Activated T-cell treated with anti-CD3 and anti-CD28 coated beads for 24 hours (primary cell): ENCODE measurements at regions not wholly inside any gene's neighbourhood (a gene's known extent, or its start where the extent isn't known, plus 50 kb on each side); places are given as distances from the start of the nearest gene placed in this dataset.

ENCODE experiments used
- DNase-seq: peaks from one replicate; pipeline ENCODE4 v3.0.0-alpha.2; 2020; ENCODE audit warnings: low read depth

DNA sequence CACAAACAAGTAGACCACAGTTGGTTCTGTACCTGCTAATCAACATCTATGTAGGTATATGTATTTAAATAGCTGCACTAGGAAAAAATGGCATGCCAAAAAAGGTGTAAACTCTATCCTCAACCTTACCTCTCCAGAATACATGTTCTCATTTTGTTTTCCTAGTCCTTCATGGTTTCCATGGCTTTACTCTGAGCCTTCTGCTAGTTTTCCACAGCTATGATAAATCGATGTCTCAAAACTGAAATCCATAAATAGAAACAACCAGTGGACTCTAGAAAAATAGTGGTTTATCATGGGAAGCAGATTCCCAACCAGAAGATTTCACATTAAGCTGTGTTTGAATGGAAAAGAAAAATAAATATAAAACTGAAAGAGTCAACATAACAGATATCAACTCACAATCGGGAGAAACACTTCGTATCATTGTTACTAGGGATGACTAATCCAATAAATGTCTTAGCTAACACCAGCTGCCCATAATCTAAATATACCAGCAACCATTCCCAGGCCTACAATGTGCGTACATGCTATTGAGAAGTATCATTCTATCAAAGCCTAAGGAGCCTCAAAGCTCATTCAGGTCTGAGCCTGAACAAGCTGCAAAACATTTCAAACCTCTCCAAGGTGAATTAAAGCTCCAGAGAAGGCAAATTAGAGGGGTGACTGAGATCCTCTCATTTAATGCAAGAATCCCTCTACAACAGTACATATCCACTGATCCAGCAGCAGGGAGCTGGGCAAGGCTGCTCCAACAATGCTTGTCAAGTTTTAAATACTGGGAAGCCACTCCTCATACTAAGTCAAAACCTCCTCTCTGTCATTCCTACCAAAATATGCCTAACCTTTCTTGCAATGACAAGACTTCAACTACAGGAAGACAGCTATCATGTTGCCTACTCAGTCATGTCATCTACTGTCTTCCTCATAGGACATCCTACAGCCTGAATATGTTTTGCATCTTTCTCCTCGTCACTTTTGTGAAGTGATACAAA lies 90.2 kb downstream of the KCTD12 start:
- DNase-seq, result no peak

DNA sequence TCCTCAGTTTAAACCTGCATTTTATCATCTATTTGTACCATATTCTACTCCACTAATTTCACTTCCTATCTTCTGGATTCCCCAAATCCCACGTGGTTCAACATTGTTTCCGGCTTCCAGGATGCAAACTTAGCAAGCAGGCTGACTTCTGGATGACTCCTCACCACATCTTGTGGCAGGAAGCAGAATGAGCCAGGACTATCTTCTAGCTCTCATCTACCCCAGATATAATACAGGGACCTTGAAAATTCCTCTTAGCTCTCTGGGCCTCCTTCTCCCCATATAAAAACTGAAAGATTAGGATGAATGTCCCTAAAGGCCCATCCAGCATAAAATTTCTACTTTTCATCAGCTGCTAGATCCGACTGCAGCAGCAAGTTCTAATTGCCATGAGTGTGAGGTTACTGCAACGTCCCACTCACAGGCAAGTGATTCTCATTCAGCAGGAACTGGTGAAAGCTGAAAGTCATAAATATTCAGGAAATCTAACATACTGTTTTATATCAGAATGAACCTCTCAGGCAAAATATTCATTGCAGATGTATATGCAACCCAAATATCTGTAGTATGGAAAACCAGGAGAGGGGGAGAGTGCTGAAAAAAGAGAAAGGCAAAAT lies 93.4 kb downstream of the KCTD12 start:
- no peak for DNase-seq

DNA sequence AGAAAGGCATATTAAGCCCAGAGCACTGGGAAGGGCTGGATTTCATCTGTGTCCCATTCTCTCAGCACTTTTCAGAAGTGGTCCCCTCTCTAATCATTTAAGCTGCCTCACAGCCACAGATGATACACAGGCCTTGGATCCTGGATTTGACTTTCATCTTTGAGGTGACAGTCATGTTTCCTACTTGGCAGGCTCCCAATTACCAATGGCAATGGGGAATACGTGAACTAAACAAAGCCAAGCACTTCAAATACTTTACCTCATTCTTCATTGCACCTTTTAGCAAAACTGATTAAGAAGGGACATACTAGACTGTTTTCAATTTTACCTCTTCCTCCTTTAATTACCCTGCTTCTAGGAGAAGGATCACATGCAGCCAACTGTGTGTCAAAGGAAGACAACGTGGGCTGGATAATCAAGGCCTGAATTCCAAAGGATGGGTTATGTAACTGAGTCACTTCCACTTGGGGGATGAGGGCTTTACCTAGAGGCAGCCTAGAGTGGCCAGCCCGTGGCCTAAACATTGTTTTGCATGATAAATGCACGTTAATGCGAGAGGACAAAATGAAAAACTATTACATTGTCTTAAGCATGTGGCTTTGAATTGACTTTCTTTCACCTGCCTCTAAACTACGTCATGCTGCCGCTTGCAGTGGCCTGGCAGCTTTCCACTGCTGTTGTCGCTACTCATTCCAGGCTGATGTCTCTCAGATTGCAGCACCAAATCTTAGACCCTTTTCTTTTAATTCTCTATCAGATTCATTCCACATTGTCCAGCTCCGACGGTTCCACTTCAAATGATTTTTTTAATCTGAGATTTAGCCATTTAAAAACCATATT lies 95.0 kb downstream of the KCTD12 start:
- DNase-seq, result no peak

DNA sequence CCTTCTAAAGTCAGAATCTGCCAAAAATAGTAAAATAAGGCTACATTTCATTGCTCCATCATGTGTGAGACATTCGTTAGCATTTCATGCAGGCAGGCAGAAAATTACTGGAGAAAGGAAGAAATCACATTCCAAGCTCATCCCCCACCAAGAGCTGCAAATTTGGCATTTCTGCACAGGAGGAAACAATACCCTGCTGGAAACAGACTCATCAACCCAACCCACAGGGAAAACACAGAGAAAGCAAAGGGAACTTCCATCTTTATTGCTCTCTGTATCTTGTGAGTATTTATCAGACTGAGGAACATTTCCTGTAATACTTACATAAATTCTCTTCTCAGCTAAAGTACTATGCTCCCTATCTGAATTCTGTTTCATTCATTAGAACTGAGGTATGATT lies 95.7 kb downstream of the KCTD12 start:
- DNase-seq, result no peak

DNA sequence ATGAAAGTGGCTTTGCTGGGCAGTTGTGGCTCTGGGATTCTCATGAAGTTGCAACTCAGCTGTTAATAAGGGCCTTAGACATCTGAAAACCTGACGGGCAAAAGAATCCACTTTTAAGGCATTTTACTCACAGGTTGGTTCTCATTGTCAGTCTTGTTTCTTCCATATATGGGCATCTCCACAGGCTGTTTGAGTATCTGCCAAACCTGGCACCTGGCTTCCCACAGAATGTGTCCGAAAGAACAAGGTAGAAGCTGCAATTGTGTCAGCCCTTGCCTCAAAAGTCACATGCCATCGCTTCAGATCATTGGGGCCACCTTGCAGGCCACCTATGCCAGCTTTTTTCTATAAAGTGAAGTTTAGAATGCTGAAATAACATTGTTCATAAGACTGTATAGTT lies 102.4 kb downstream of the KCTD12 start:
- no peak for DNase-seq

DNA sequence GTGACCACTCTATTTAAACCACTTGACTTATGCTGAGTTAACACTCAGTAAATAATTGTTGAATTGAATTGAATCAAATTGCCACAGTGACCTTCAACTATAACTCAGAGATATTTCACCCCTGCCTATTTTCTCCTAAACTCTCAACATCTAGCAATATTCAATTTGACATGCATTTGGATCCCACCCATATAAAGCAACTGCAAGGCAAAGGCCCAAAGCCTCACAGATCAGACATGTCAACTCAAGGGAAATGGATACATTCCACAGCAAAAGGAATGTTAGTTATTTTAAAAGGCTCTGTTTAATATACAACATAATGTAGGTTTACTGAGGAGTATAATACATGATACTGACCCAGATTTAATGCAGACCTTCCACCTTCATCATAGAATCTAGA lies 107.4 kb downstream of the KCTD12 start:
- DNase-seq, result no peak

DNA sequence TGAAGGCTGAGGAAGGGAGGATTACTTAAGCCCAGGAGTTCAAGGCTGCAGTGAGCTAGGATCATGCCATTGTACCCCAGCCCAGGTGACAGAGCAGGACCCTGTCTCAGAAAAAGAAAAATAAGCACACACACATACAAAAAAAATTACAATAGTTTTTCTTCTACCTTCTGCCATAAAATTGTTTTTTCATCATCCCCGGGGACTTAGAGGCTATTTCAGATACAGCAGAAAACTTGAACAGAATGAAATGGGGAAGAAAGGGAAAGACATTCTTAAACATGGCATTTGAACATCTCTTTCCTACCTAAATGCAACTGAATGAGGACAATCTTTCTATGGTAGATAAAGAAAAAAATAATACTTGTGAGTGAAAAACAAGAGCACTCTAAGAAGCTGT lies 109.1 kb downstream of the KCTD12 start:
- DNase-seq, result no peak

DNA sequence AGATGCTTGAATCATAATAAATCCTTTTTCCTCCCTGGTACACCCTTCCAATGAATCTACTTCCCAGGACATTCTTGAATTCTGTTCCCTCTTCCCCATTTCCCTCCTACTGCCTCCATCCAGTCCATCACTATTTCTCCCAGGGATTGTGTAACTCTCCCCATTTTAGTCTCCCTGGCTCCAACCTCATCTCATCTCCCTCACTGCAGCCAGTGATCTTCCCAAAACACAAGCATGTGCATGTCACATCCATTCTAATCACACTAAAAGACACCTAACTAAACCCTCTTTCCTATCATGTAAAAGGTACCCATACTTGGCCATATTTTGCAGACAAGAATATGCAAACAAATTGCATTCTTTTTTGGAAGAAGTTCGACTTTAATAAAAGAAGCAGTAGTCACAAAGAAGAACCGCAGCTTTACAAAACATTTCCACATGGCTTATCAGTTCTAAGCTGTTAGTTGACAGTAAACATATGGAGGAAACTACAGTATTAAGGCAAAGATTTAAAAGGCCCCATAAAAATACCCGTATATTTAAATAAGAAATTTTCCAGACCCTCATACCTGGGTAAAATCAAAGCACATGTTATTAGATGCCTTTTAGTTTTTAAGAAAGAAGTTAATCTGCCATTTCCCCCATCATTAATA lies 111.0 kb downstream of the KCTD12 start:
- no peak for DNase-seq

DNA sequence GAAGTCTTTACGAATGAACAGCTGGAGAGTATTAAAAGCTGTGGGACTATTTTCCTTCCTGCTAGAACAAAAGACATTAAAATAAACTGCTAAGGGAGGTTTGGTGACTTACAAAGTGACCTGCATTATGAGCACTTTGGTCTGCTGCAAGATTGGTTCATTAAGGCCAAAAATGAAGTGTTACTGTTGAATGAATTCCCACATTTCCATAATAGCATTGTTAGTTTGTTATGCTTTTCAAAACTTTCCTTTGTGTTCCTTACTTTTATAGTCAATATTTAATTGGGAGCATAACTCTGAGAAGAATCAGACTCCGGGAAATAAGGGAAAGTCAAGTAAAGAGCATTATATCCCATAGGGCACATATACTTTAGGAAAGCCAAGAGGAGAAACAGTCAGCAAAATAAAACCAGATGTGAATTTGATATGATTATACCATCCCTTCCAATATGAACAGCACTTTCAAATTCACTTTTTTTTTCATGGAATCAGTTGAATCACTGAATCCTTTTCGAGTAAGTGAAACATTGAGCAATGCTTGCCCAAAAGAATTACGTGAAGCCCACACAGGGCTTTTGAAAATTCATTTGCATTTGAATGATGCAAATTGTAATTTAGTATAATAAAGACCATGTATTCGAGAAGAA lies 112.6 kb downstream of the KCTD12 start:
- DNase-seq, result no peak

DNA sequence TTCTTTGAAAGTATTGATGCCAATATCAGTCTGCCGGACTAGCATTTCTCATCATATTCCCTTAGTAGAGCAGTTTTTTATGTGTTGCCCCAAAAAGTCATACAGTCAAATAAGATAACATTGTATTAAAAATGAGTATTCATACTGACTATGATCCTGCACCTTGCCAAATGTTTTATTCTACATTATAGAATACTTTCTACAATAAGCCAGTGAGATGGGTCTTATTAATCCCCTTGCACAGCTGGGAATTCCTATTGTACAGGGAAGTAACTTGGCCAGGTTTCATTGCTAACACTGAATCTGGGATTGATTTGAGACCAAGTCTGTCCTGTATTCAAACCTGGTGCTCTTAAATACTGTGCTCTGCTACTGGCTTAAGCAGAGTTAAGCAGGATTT lies 114.0 kb downstream of the KCTD12 start:
- no peak for DNase-seq

DNA sequence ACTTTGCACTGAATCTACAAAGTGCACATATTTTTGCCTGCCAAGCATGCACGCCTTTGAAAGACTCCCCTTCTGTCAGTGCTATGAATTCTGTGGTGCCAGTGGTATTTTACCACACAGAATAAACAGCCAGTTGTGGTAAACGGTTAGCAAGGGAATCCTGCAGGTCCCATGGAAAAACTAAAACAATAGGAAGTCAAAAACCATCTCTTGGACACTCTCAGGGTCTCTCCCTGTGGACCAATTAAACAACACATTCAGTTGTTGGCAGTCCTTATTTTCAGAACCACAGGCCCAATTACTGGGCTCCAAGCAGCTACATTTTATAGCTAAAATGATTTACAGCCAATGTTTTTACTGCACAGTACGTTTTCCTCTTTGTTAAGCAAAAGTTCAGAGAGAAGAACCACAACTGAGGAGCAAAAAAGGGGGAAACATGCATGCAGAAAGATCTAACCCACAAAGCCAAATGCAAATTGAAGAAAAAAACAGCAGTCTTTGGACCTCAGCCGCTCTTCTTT lies 116.9 kb downstream of the KCTD12 start:
- DNase-seq, result no peak

DNA sequence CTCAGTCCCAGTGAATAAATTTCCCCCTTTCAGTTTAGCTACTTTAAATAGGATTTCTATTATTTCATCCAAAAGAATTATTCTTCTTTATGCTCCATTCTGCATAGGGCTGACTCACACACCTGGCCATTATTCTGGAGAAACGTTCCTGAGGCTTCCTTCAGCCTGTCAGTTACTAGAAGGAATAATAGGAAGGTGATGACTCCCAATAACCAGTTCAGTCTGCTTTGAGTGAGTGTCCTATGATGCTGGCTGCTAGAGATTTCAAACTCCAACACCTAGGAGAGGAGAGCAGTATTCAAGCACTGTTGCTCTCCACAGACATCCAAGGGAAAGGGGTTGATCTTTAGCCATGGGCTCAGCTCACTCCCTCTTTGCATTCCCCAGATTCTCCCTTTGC lies 117.8 kb downstream of the KCTD12 start:
- no peak for DNase-seq

DNA sequence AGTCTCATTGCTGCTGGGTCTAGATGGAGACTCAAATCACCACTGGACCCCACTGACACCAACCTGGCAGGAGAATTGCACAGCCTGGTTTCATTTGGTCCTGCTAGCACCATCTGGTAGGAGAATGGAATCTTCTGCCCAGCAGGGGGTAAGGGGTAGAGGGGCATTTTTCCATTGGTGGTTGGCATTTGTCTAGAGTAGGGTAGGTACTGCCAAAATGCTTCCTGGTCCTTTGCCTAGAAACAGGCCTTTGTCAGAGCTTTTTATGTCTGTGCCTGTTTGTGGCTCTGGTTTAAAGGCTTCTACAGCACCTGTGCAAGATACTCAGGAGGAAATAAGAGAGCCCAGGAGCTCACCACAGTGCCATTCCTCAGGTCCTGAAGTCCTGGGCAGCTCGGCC lies 121.3 kb downstream of the KCTD12 start:
- no peak for DNase-seq

DNA sequence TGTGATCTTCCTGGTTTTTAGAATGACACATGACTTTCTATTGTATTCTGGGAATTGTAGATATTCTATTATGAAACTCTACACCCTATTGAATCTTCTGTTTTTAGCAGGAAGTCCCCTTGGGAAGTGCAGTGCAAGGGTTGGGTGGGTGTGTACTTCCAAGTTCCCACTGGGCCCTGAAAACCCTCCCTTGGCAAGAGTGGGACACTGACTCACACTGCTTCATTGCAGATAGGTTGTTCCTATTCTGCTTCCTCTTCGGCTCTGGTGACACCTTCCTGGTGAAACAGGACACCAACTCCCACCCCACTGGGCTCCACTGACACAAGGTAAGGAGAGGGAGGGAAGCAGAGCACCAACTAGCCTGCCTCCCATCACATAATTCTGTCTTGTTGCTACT lies 121.8 kb downstream of the KCTD12 start:
- DNase-seq, result no peak

DNA sequence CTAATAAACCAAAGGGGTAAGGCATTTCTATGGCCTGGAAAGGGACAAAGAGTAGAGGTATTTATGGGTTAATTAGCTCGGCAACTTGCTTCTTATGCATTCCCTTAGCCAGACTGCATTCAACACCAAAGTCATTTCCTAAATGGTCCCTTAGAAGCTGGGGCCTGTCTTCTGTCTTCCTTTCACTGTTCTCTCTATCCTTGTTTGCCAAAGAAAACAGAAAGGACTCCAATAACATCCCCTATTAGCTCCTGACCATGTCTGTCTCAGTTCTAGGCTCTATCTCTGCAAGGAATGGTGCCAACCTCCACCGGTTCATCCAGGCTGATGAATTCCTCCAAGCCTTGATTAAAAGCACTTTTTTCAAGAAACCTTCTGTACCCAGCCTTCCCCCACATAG lies 123.5 kb downstream of the KCTD12 start:
- DNase-seq, result no peak

DNA sequence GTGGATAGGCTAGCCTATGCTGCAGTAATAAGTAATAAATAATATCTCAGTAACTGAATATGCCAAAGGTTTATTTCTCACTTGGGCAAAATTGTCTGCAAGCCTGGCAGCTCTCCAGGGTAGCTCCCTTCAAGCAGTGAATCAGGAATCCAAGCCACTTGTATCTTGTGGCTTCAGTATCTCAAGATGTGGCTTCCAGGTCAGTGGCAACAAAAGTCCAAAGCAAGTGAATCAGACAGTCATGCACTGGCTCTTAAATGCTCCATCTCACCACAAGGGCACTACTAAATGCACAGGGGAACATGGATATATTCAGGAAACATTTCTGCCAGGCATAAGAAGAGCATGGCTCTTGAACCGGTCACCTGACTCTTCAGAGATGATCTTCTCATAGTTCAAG lies 126.3 kb downstream of the KCTD12 start:
- DNase-seq, result no peak

DNA sequence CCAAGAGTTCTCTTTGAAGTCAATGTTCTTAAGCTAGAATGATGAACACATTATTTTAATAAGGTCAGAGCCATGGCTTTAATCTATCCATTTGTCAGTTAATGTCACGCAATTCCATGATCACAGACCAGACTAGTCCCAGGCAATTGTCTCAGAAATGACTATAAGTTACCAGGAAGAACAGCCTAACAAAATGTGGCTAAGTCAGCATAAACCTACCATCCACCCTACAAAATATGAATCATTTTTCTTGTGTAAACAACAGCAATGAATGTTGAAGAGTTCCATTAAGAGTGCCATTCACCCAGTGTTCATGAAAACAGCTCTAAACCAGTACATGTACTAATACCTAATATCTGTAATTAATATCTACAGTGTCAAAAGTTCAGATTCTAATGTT lies 127.5 kb downstream of the KCTD12 start:
- no peak for DNase-seq

DNA sequence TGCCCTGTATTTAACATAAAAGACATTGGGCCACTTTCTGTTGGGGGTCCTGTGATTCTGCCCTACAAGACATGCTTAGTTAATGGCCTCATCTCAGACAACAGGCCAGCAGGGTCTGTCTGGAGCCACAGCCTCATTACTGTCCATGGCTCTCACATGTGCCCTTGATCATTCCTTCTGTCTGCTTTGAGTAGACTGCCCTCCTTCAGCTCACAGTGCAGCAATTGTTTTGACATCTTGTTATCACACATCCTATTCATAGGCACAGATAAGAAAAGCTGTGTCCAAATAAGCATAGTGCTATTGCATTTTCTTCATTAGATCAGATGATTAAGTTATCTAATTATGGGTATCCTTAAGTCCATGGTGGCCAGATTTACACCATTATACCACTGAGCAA lies 127.9 kb downstream of the KCTD12 start:
- DNase-seq, result no peak

DNA sequence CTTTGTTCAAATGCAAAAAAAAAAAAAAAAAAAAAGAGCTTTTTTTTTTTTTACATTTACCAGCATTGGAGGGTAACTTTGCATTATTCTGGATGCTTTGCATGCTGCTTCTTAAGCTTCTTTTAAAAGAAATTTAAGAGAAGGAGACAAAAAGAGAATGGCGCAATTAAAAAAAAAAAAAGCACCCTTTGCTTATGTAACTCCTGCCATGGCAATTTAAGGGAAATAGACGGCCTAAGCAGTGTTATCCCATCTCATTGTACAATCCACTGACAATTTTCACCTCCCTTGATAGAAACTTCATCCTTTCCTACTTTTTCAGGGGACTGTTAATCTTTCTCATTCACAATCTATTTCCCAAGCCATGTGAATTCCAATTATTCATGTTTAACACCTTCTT lies 129.8 kb downstream of the KCTD12 start:
- no peak for DNase-seq

DNA sequence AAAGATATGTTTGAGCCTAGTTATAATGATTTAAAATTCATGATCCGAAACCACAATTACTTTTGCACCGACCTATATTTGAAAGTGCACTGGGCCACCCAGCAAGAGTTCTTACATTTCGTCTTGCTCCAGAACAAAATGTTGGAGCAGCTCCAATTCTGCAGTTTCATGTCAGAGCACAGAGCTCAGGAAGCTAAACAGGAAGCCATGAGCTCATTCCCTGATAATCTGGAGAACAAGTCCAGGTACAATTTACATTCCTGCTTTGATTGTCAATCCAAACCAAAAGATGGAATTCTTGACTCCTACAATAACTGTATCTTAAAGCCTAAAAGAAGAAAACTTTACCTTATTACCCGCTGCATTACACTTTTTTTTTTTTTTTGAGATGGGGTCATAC lies 131.8 kb downstream of the KCTD12 start:
- DNase-seq, result no peak

DNA sequence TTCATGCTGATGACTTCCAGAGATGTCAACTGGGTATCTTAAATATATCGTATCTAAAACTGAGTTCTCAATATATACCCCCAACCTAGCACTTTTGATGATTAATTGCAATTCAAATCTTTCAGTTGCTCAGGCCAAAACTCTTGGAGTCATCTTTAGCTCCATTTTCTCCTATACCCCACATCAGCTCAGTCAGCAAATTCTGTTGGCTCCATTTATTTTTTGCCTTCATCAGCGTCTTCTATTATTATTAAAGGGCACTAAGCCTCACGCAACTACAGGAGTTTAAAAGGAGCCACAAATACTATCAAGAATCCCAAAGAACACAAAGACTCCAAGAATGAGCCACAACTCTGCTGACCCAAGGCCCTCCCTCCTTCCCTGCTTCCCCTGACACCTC lies 134.9 kb downstream of the KCTD12 start:
- DNase-seq, result no peak
